CD4-positive, alpha-beta T cell treated with Interleukin-15 for 4 hours (primary cell): ENCODE measurements at regions not wholly inside any gene's neighbourhood (a gene's known extent, or its start where the extent isn't known, plus 50 kb on each side); places are given as distances from the start of the nearest gene placed in this dataset.
"Not testable (repeated sequence)": the region's sequence is repeated elsewhere in the genome, so short reads cannot be mapped to it uniquely, and the experiment has no call there.

Experiments
- DNase-seq: peaks from one replicate; pipeline ENCODE4 v3.0.0-alpha.2; 2020; ENCODE audit warnings: low spot score

GRCh38 chr2:146468578-146468977, 1376.3 kb upstream of the ACVR2A start:
- DNase-seq: no peak

- DNase-seq: no peak
Observed at GRCh38 chr2:146467425-146467824, 1377.4 kb upstream of the ACVR2A start.

GRCh38 chr2:146465460-146465859, 1379.4 kb upstream of the ACVR2A start:
- no peak for DNase-seq

- no peak for DNase-seq
Observed at GRCh38 chr2:146461068-146461467, 1383.8 kb upstream of the ACVR2A start.

- DNase-seq: no peak
Observed at GRCh38 chr2:146458585-146458984, 1386.2 kb upstream of the ACVR2A start.

- no peak for DNase-seq
Observed at GRCh38 chr2:146457221-146457620, 1387.6 kb upstream of the ACVR2A start.

- no peak for DNase-seq
Observed at GRCh38 chr2:146455325-146455724, 1389.5 kb upstream of the ACVR2A start.

GRCh38 chr2:146451972-146452371, 1392.9 kb upstream of the ACVR2A start:
- DNase-seq: no peak

GRCh38 chr2:146450131-146450530, 1394.7 kb upstream of the ACVR2A start:
- no peak for DNase-seq

- no peak for DNase-seq
Observed at GRCh38 chr2:146444987-146445386, 1399.8 kb upstream of the ACVR2A start.

GRCh38 chr2:146444085-146444484, 1400.7 kb upstream of the ACVR2A start:
- no peak for DNase-seq

- no peak for DNase-seq
Observed at GRCh38 chr2:146438246-146438645, 1406.6 kb upstream of the ACVR2A start.

GRCh38 chr2:146437712-146438111, 1407.1 kb upstream of the ACVR2A start:
- no peak for DNase-seq

- DNase-seq: no peak
Observed at GRCh38 chr2:146433116-146433875, 1411.5 kb upstream of the ACVR2A start.

GRCh38 chr2:146429366-146429765, 1415.5 kb upstream of the ACVR2A start:
- no peak for DNase-seq

GRCh38 chr2:146417942-146418341, 1426.9 kb upstream of the ACVR2A start:
- DNase-seq: no peak

GRCh38 chr2:146415291-146415690, 1429.5 kb upstream of the ACVR2A start:
- no peak for DNase-seq

- DNase-seq: no peak
Observed at GRCh38 chr2:146414456-146414855, 1430.4 kb upstream of the ACVR2A start.

- no peak for DNase-seq
Observed at GRCh38 chr2:146413086-146413610, 1431.7 kb upstream of the ACVR2A start.

GRCh38 chr2:146412625-146413024, 1432.2 kb upstream of the ACVR2A start:
- no peak for DNase-seq

- not testable (repeated sequence) for DNase-seq
Observed at GRCh38 chr2:146405402-146406309, 1439.2 kb upstream of the ACVR2A start.

- DNase-seq: not testable (repeated sequence)
Observed at GRCh38 chr2:146403546-146404160, 1441.2 kb upstream of the ACVR2A start.
